HepG2 (cell line): ENCODE measurements at regions not wholly inside any gene's neighbourhood (a gene's known extent, or its start where the extent isn't known, plus 50 kb on each side); places are given as distances from the start of the nearest gene placed in this dataset.

Experiments
- ATAC-seq: fragments of 200-7000 bp; cut with Tn5 transposase; 3 replicates; pipeline ENCODE4 v1.9.1; 2020; ENCODE audit warnings: mild to moderate bottlenecking, moderate library complexity
- BruUV-seq: library from RNA; stranded (reverse); fragments of 400-500 nt; replicated peaks from 2 replicates; lab custom pipeline; 2021; lab: Mats Ljungman, UMichigan
- CTCF ChIA-PET: fragments of 300-600 bp; formaldehyde crosslinking; extraction: SDS; loops from one replicate; lab custom pipeline; 2021; ENCODE audit warnings: low total read pairs, inconsistent platforms, low intra/inter-chr PET ratio; lab: Yijun Ruan, JAX
- POLR2A ChIA-PET: fragments of 350-600 bp; sonication (Branson Sonifier 250); formaldehyde crosslinking; loops from one replicate; lab custom pipeline; 2020; ENCODE audit warnings: antibody characterized with exemption, inconsistent platforms; lab: Yijun Ruan, JAX
- DNase-seq: peaks from one replicate; pipeline ENCODE4 v3.0.0-alpha.2; 2015; ENCODE audit warnings: low spot score
- FAIRE-seq: peaks from 3 replicates; lab custom pipeline; 2011; peaks lifted over from hg19 to GRCh38; lab: Jason Lieb, UNC
- H2AFZ ChIP-seq: one replicate; pipeline ENCODE4 v1.6.1; 2011; ENCODE audit warnings: low read length, inconsistent platforms
- H3K27ac ChIP-seq: fragments of 300-600 bp; 3 replicates; pipeline ENCODE4 v1.8.0; 2011; ENCODE audit warnings: mixed run types, mild to moderate bottlenecking, mixed read lengths, low read length, inconsistent platforms; ENCODE audit not compliant: insufficient read depth; ENCODE audit errors: extremely low read length
- H3K27me3 ChIP-seq, 2 experiments: fragments of 200-600 bp in 1 of 2; 2 replicates in 1 of 2; 3 replicates in 1 of 2; pipeline versions ENCODE4 v1.6.0 to v1.8.0; 2011; ENCODE audit warnings: low read length in 2 of 2, mild to moderate bottlenecking in 2 of 2, moderate library complexity in 2 of 2, inconsistent platforms in 1 of 2; ENCODE audit not compliant: insufficient read depth in 2 of 2, control insufficient read depth in 1 of 2
- H3K36me3 ChIP-seq, 2 experiments: fragments of 200-600 bp in 1 of 2; replicated peaks in 1 of 2; 2 replicates in 1 of 2; 3 replicates in 1 of 2; pipeline versions ENCODE4 v1.5.1 to v1.8.0; 2011; ENCODE audit warnings: low read length in 2 of 2, inconsistent platforms in 1 of 2; ENCODE audit not compliant: insufficient read depth in 2 of 2, control insufficient read depth in 1 of 2
- H3K4me1 ChIP-seq: 2 replicates; pipeline ENCODE4 v1.5.1; 2012; ENCODE audit warnings: low read length, inconsistent platforms; ENCODE audit not compliant: insufficient read depth
- H3K4me2 ChIP-seq: 2 replicates; pipeline ENCODE4 v1.6.0; 2011; ENCODE audit warnings: low read depth, low read length, inconsistent platforms
- H3K4me3 ChIP-seq, 3 experiments: fragments of 200-600 bp in 1 of 3; sonication (generic), shearing (Covaris generic) in 1 of 3; replicated peaks in 1 of 3; 2 replicates each; pipeline ENCODE4 v1.5.1; 2011 to 2016; ENCODE audit warnings: low read length in 3 of 3, inconsistent platforms in 2 of 3, low read depth in 2 of 3, mild to moderate bottlenecking in 2 of 3, control low read depth in 1 of 3, mixed read lengths in 1 of 3; ENCODE audit not compliant: insufficient read depth in 1 of 3
- H3K79me2 ChIP-seq: one replicate; pipeline ENCODE4 v1.6.1; 2011; ENCODE audit warnings: low read length, inconsistent platforms; ENCODE audit not compliant: insufficient read depth
- H3K9ac ChIP-seq: 2 replicates; pipeline ENCODE4 v1.6.0; 2011; ENCODE audit warnings: mild to moderate bottlenecking, low read depth, low read length, inconsistent platforms; ENCODE audit not compliant: insufficient read depth
- H3K9me3 ChIP-seq: 2 replicates; pipeline ENCODE4 v1.5.1; 2012; ENCODE audit warnings: mild to moderate bottlenecking, low read length
- H4K20me1 ChIP-seq: 2 replicates; pipeline ENCODE4 v1.6.0; 2011; ENCODE audit warnings: inconsistent platforms, mild to moderate bottlenecking, low read length, moderate library complexity; ENCODE audit not compliant: insufficient read depth
- HDAC6 ChIP-seq: fragments of 200-600 bp; sonication (generic); IDR thresholded peaks from 2 replicates; pipeline ENCODE4 v1.7.0; 2017; ENCODE audit warnings: mild to moderate bottlenecking, antibody characterized with exemption, low read length, low read depth
- HOXA5 ChIP-seq: sonication (generic); formaldehyde crosslinking; IDR thresholded peaks from 2 replicates; pipeline ENCODE4 v1.4.0; 2020; ENCODE audit warnings: missing genetic modification reagents
- NFE2L1 ChIP-seq: sonication (generic); formaldehyde crosslinking; IDR thresholded peaks from 2 replicates; pipeline ENCODE4 v1.4.0; 2020; ENCODE audit warnings: missing genetic modification reagents, mild to moderate bottlenecking, borderline replicate concordance
- NR2F2 ChIP-seq: IDR thresholded peaks from 2 replicates; pipeline ENCODE4 v1.6.1; 2012; ENCODE audit warnings: low read depth, inconsistent platforms, borderline replicate concordance
- PHF8 ChIP-seq: sonication (generic); formaldehyde crosslinking; IDR thresholded peaks from 2 replicates; pipeline ENCODE4 v1.5.0; 2020; ENCODE audit warnings: missing genetic modification reagents
- SAP130 ChIP-seq: IDR thresholded peaks from 2 replicates; pipeline ENCODE4 v1.6.1; 2016; ENCODE audit warnings: low read depth
- ZFP82 ChIP-seq: sonication (generic); formaldehyde crosslinking; IDR thresholded peaks from 2 replicates; pipeline ENCODE4 v1.5.1; 2020; ENCODE audit warnings: mild to moderate bottlenecking, missing genetic modification reagents, borderline replicate concordance
- ZNF121 ChIP-seq: sonication (generic); formaldehyde crosslinking; IDR thresholded peaks from 2 replicates; pipeline ENCODE4 v1.5.0; 2020; ENCODE audit warnings: mild to moderate bottlenecking, missing genetic modification reagents
- ZNF337 ChIP-seq: sonication (generic); formaldehyde crosslinking; IDR thresholded peaks from 2 replicates; pipeline ENCODE4 v1.5.1; 2020; ENCODE audit warnings: missing genetic modification reagents, low read depth, mild to moderate bottlenecking, borderline replicate concordance
- ZNF451 ChIP-seq: sonication (generic); formaldehyde crosslinking; IDR thresholded peaks from 2 replicates; pipeline ENCODE4 v1.5.0; 2020; ENCODE audit warnings: mild to moderate bottlenecking, missing genetic modification reagents
- ZNF781 ChIP-seq: sonication (generic); formaldehyde crosslinking; IDR thresholded peaks from 2 replicates; pipeline ENCODE4 v1.5.1; 2020; ENCODE audit warnings: borderline replicate concordance, mild to moderate bottlenecking, missing genetic modification reagents; ENCODE audit errors: not compliant biosample characterization
- WGBS: methylation state at CpG from one replicate; pipeline ENCODE4 v1.1.6; 2017; ENCODE audit warnings: low lambda C conversion rate; 5-methylcytosine and 5-hydroxymethylcytosine counted together
- in situ Hi-C: cut with HindIII; loops from 2 replicates; pipeline ENCODE4 v1.10.0; 2017; ENCODE audit warnings: low pct_unique_long_range_greater_than_20kb; ENCODE audit not compliant: extremely low pct_ligation_motif_present
- intact Hi-C: fragments of 100-400 bp; cut with micrococcal nuclease; formaldehyde crosslinking; loops from one replicate; pipeline ENCODE4 v1.10.0; 2022; ENCODE audit not compliant: unreplicated experiment
- TF ChIP-seq, protein P1 (sequence below), 2 experiments: sonication (generic) in 1 of 2; formaldehyde crosslinking in 1 of 2; IDR thresholded peaks; 2 replicates each; pipeline versions ENCODE4 v1.4.0 to v1.6.1; 2018 to 2020; ENCODE audit warnings: missing genetic modification reagents in 2 of 2, borderline replicate concordance in 1 of 2, low read depth in 1 of 2, mild to moderate bottlenecking in 1 of 2, missing biosample characterization in 1 of 2
- TF ChIP-seq, protein P2 (sequence below): sonication (generic); formaldehyde crosslinking; IDR thresholded peaks from one replicate; pipeline ENCODE4 v1.5.1; 2020; ENCODE audit warnings: mild to moderate bottlenecking, missing genetic modification reagents; ENCODE audit errors: not compliant biosample characterization
- TF ChIP-seq, protein P3 (sequence below): sonication (generic); formaldehyde crosslinking; IDR thresholded peaks from 2 replicates; pipeline ENCODE4 v1.8.0; 2022; ENCODE audit warnings: mild to moderate bottlenecking, missing genetic modification reagents, moderate library complexity

DNA sequence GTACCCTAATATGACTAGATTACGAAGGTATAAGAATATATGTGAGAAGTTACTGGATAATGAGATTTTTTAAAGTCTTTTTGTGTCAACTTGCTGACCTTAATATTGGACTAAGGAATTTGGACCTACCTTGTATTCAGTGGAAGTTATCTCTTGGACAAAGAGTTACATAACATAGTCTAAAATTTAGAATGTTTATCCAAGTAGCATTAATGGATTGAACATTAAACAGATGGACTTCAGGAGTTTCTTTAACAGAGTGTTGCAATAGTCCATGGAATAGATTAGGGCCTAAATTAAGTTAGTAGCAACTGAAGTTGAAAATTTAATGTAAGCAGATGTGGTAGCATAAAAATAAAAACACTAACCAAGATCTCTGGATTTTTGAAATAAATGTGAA is 266.4 kb downstream of the PYDC2 start:
- ATAC-seq, result peak; percentile 39; the same call in 1 of the 3 replicates
- no TSS peak for BruUV-seq
- CTCF ChIA-PET, result no interaction called here
- TF ChIP-seq SAP130 (no peak), HDAC6 (no peak), NR2F2 (peak; percentile 30; the same call in 1 of the 2 replicates), ZFP82 (CRISPR knock-in tag) (no peak), ZNF121 (no peak), NFE2L1 (CRISPR knock-in tag) (no peak), HOXA5 (no peak), PHF8 (CRISPR knock-in tag) (no peak), ZNF451 (CRISPR knock-in tag) (no peak), ZNF781 (CRISPR knock-in tag) (no peak), ZNF337 (no peak)
- TF ChIP-seq, protein P1, sequence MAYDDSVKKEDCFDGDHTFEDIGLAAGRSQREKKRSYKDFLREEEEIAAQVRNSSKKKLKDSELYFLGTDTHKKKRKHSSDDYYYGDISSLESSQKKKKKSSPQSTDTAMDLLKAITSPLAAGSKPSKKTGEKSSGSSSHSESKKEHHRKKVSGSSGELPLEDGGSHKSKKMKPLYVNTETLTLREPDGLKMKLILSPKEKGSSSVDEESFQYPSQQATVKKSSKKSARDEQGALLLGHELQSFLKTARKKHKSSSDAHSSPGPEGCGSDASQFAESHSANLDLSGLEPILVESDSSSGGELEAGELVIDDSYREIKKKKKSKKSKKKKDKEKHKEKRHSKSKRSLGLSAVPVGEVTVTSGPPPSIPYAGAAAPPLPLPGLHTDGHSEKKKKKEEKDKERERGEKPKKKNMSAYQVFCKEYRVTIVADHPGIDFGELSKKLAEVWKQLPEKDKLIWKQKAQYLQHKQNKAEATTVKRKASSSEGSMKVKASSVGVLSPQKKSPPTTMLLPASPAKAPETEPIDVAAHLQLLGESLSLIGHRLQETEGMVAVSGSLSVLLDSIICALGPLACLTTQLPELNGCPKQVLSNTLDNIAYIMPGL (CRISPR knock-in tag; IDR thresholded peaks at IDR 0.05; ENCODE audit: borderline replicate concordance in 1 of 2, low read depth in 1 of 2), result no peak
- TF ChIP-seq, protein P2, sequence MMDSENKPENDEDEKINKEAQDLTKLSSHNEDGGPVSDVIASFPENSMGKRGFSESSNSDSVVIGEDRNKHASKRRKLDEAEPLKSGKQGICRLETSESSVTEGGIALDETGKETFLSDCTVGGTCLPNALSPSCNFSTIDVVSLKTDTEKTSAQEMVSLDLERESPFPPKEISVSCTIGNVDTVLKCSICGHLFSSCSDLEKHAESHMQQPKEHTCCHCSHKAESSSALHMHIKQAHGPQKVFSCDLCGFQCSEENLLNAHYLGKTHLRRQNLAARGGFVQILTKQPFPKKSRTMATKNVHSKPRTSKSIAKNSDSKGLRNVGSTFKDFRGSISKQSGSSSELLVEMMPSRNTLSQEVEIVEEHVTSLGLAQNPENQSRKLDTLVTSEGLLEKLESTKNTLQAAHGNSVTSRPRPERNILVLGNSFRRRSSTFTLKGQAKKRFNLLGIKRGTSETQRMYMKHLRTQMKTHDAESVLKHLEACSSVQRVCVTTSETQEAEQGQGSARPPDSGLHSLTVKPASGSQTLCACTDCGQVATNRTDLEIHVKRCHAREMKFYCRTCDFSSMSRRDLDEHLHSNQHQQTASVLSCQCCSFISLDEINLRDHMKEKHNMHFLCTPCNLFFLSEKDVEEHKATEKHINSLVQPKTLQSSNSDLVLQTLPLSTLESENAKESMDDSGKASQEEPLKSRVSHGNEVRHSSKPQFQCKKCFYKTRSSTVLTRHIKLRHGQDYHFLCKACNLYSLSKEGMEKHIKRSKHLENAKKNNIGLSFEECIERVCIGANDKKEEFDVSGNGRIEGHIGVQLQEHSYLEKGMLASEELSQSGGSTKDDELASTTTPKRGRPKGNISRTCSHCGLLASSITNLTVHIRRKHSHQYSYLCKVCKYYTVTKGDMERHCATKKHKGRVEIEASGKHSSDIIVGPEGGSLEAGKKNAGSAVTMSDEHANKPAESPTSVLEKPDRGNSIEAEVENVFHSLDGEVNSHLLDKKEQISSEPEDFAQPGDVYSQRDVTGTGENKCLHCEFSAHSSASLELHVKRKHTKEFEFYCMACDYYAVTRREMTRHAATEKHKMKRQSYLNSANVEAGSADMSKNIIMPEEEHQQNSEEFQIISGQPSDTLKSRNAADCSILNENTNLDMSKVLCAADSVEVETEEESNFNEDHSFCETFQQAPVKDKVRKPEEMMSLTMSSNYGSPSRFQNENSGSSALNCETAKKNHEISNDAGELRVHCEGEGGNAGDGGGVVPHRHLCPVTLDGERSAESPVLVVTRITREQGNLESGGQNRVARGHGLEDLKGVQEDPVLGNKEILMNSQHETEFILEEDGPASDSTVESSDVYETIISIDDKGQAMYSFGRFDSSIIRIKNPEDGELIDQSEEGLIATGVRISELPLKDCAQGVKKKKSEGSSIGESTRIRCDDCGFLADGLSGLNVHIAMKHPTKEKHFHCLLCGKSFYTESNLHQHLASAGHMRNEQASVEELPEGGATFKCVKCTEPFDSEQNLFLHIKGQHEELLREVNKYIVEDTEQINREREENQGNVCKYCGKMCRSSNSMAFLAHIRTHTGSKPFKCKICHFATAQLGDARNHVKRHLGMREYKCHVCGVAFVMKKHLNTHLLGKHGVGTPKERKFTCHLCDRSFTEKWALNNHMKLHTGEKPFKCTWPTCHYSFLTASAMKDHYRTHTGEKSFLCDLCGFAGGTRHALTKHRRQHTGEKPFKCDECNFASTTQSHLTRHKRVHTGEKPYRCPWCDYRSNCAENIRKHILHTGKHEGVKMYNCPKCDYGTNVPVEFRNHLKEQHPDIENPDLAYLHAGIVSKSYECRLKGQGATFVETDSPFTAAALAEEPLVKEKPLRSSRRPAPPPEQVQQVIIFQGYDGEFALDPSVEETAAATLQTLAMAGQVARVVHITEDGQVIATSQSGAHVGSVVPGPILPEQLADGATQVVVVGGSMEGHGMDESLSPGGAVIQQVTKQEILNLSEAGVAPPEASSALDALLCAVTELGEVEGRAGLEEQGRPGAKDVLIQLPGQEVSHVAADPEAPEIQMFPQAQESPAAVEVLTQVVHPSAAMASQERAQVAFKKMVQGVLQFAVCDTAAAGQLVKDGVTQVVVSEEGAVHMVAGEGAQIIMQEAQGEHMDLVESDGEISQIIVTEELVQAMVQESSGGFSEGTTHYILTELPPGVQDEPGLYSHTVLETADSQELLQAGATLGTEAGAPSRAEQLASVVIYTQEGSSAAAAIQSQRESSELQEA, result no peak
- TF ChIP-seq, protein P3, sequence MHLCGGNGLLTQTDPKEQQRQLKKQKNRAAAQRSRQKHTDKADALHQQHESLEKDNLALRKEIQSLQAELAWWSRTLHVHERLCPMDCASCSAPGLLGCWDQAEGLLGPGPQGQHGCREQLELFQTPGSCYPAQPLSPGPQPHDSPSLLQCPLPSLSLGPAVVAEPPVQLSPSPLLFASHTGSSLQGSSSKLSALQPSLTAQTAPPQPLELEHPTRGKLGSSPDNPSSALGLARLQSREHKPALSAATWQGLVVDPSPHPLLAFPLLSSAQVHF (CRISPR knock-in tag), result no peak

More for the DNA sequence above, 266.4 kb downstream of the PYDC2 start:
- intact Hi-C loops (loop anchor here (2.0 kb wide), 1 partner anchor 13 kb away; no protein-coding TSS in a partner anchor), in situ Hi-C loops (no loop called here)
- no peak overlapping the region; the same call in 1 of the 2 replicates for H3K4me2 ChIP-seq
- no peak overlapping the region for H3K4me3 ChIP-seq
- no peaks in the 10 kb centered on the region for H3K36me3 ChIP-seq
- H3K27ac ChIP-seq, result peak overlapping the region; percentile 38
- H3K9me3 ChIP-seq, result no peaks in the 10 kb centered on the region
- no peak overlapping the region for H3K9ac ChIP-seq
- DNase-seq (peak; percentile 57), FAIRE-seq (peak; percentile 60)
- no peaks in the 10 kb centered on the region for H3K79me2 ChIP-seq
- 80% methylated on average over 1 of the region's 1 CpG for WGBS
- POLR2A ChIA-PET, result no interaction called here
- H2AFZ ChIP-seq, result no peak overlapping the region
- H3K27me3 ChIP-seq, result no peaks in the 10 kb centered on the region
- H4K20me1 ChIP-seq, result no peaks in the 10 kb centered on the region
- H3K4me1 ChIP-seq, result peaks cover 39% of the 10 kb centered on the region
